Activated CD8-positive, alpha-beta memory T cell treated with anti-CD3 and anti-CD28 coated beads for 4 hours (primary cell): ENCODE measurements at regions not wholly inside any gene's neighbourhood (a gene's known extent, or its start where the extent isn't known, plus 50 kb on each side); places are given as distances from the start of the nearest gene placed in this dataset.
"Not testable (repeated sequence)": the region's sequence is repeated elsewhere in the genome, so short reads cannot be mapped to it uniquely, and the experiment has no call there.

ENCODE experiments used
- DNase-seq, 2 donors: peaks; one replicate each; pipeline ENCODE4 v3.0.0-alpha.2; 2020; ENCODE audit warnings: low read depth in 2 of 2

- DNase-seq = no peak
These were observed 292.1 kb downstream of the QKI start for GRCh38 chr6:163706500-163707087.

GRCh38 chr6:163705923-163706322, 291.4 kb downstream of the QKI start:
- DNase-seq = no peak

GRCh38 chr6:163702736-163703135, 288.2 kb downstream of the QKI start:
- no peak for DNase-seq

- no peak for DNase-seq
These were observed 287.2 kb downstream of the QKI start for GRCh38 chr6:163701762-163702161.

GRCh38 chr6:163698086-163698485, 283.6 kb downstream of the QKI start:
- no peak for DNase-seq

GRCh38 chr6:163696311-163696710, 281.8 kb downstream of the QKI start:
- not testable (repeated sequence) for DNase-seq

- no peak for DNase-seq
These were observed 280.9 kb downstream of the QKI start for GRCh38 chr6:163695414-163695864.

GRCh38 chr6:163694988-163695398, 280.5 kb downstream of the QKI start:
- no peak for DNase-seq

GRCh38 chr6:163694072-163694471, 279.6 kb downstream of the QKI start:
- DNase-seq = no peak

GRCh38 chr6:163691049-163691448, 276.5 kb downstream of the QKI start:
- DNase-seq = no peak

- DNase-seq = no peak
These were observed 274.3 kb downstream of the QKI start for GRCh38 chr6:163688739-163689362.

- no peak for DNase-seq
These were observed 272.6 kb downstream of the QKI start for GRCh38 chr6:163687075-163687474.

GRCh38 chr6:163686301-163686700, 271.8 kb downstream of the QKI start:
- DNase-seq = no peak

- no peak for DNase-seq
These were observed 268.6 kb downstream of the QKI start for GRCh38 chr6:163683105-163683622.

GRCh38 chr6:163679753-163680152, 265.2 kb downstream of the QKI start:
- no peak for DNase-seq

- no peak for DNase-seq
These were observed 264.6 kb downstream of the QKI start for GRCh38 chr6:163679012-163679660.

GRCh38 chr6:163675611-163676010, 261.1 kb downstream of the QKI start:
- DNase-seq = no peak

- DNase-seq = no peak
These were observed 258.2 kb downstream of the QKI start for GRCh38 chr6:163672710-163673109.

- no peak for DNase-seq
These were observed 257.3 kb downstream of the QKI start for GRCh38 chr6:163671791-163672190.

- no peak for DNase-seq
These were observed 256.8 kb downstream of the QKI start for GRCh38 chr6:163671355-163671754.

- no peak for DNase-seq
These were observed 255.8 kb downstream of the QKI start for GRCh38 chr6:163670336-163670735.

- no peak for DNase-seq
These were observed 253.5 kb downstream of the QKI start for GRCh38 chr6:163668061-163668426.
